ENCODE measurements at regions not wholly inside any gene's neighbourhood (a gene's known extent, or its start where the extent isn't known, plus 50 kb on each side); places are given as distances from the start of the nearest gene placed in this dataset.

- DNase-seq (ENCODE audit: low read depth in 2 of 2) = no peak
These were observed 448.3 kb downstream of the NTRK2 start for GRCh38 chr9:85117831-85118230.

GRCh38 chr9:85115473-85115872 is 445.9 kb downstream of the NTRK2 start:
- no peak for TF ChIP-seq CTCF (IDR thresholded peaks at IDR 0.05; ENCODE audit: low read depth, low read length)
- no peak for DNase-seq (ENCODE audit: low read depth in 2 of 2)

More at GRCh38 chr9:85117831-85118230, 448.3 kb downstream of the NTRK2 start:
- no peak overlapping the region for H3K4me3 ChIP-seq (replicated peaks in 1 of 2; ENCODE audit: low read depth in 2 of 2, low read length in 2 of 2)
- no peak for TF ChIP-seq CTCF (IDR thresholded peaks at IDR 0.05; ENCODE audit: low read depth, low read length)

GRCh38 chr9:85114799-85115198 is 445.3 kb downstream of the NTRK2 start:
- DNase-seq (ENCODE audit: low read depth in 2 of 2) = no peak
- H3K4me3 ChIP-seq (replicated peaks in 1 of 2; ENCODE audit: low read depth in 2 of 2, low read length in 2 of 2) = no peak overlapping the region
- no peak for TF ChIP-seq CTCF (IDR thresholded peaks at IDR 0.05; ENCODE audit: low read depth, low read length)

More at GRCh38 chr9:85115473-85115872, 445.9 kb downstream of the NTRK2 start:
- H3K4me3 ChIP-seq (replicated peaks in 1 of 2; ENCODE audit: low read depth in 2 of 2, low read length in 2 of 2) = no peak overlapping the region

GRCh38 chr9:85112933-85113418 is 443.4 kb downstream of the NTRK2 start:
- no peak for DNase-seq (ENCODE audit: low read depth in 2 of 2)
- TF ChIP-seq CTCF (IDR thresholded peaks at IDR 0.05; ENCODE audit: low read depth, low read length) = no peak
- H3K4me3 ChIP-seq (replicated peaks in 1 of 2; ENCODE audit: low read depth in 2 of 2, low read length in 2 of 2) = no peak overlapping the region

GRCh38 chr9:85112391-85112790 is 442.9 kb downstream of the NTRK2 start:
- H3K4me3 ChIP-seq (replicated peaks in 1 of 2; ENCODE audit: low read depth in 2 of 2, low read length in 2 of 2) = no peak overlapping the region
- DNase-seq (ENCODE audit: low read depth in 2 of 2) = no peak
- no peak for TF ChIP-seq CTCF (IDR thresholded peaks at IDR 0.05; ENCODE audit: low read depth, low read length)

DNA sequence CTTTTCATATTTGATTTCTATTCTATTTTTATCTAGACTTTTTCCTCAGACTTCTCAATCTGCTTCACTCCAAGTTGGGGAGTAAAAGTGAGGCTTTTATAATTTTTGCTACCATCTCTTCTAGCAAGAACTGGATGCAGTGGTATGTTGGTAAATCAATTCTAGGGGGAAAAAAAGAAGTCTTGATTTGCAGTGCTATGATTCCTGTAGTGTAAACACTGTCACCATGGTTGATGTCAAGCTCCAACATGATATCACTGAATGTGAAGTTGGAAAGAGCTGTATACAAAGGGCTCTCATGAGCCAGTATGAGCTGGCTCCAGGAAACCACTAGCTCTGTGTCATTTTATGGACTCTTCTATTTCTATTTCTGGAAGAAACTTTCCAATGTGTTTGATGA is 439.2 kb downstream of the NTRK2 start:
- no peak overlapping the region for H3K4me3 ChIP-seq (replicated peaks in 1 of 2; ENCODE audit: low read depth in 2 of 2, low read length in 2 of 2)
- TF ChIP-seq CTCF (IDR thresholded peaks at IDR 0.05; ENCODE audit: low read depth, low read length) = no peak
- no peak for DNase-seq (ENCODE audit: low read depth in 2 of 2)

- no peak overlapping the region for H3K4me3 ChIP-seq (replicated peaks in 1 of 2; ENCODE audit: low read depth in 2 of 2, low read length in 2 of 2)
- no peak for DNase-seq (ENCODE audit: low read depth in 2 of 2)
- TF ChIP-seq CTCF (IDR thresholded peaks at IDR 0.05; ENCODE audit: low read depth, low read length) = no peak
These were observed 438.7 kb downstream of the NTRK2 start for GRCh38 chr9:85108229-85108628.

Measured in cardiac fibroblast (primary cell).